ENCODE measurements at regions not wholly inside any gene's neighbourhood (a gene's known extent, or its start where the extent isn't known, plus 50 kb on each side); places are given as distances from the start of the nearest gene placed in this dataset.

- H3K27ac ChIP-seq (ENCODE audit: extremely low read depth, low read depth, low read length), result no peak overlapping the region
- no peak overlapping the region for H2AFZ ChIP-seq (ENCODE audit: low read depth, low read length)
- no TSS peak for BruUV-seq (replicated peaks)
- intact Hi-C loops (cut with micrococcal nuclease) (no loop called here), in situ Hi-C loops (cut with MboI) (no loop called here)
- no peaks in the 10 kb centered on the region for H3K4me1 ChIP-seq (replicated peaks in 1 of 2; ENCODE audit: control insufficient read depth in 2 of 2, insufficient read depth in 2 of 2, low read length in 2 of 2)
- ChIA-PET CTCF (ENCODE audit: low intra/inter-chr PET ratio) (no interaction called here), POLR2A (interaction anchor here (0.6 to 1.4 kb wide), 2 partner anchors 14 to 18 kb away, joined by 3 to 4 read pairs; no protein-coding TSS in a partner anchor)
- no peaks in the 10 kb centered on the region for H3K79me2 ChIP-seq (ENCODE audit: control insufficient read depth, insufficient read depth, low read length)
- H3K4me2 ChIP-seq (ENCODE audit: insufficient read depth, low read length), result no peak overlapping the region
- no peak overlapping the region for H3K9ac ChIP-seq (ENCODE audit: insufficient read depth in 1 of 2, low read depth in 2 of 2, low read length in 2 of 2)
- no peaks in the 10 kb centered on the region for H3K9me1 ChIP-seq (ENCODE audit: control insufficient read depth, insufficient read depth, low read length)
- FAIRE-seq (peak; percentile 40), ATAC-seq (peak; percentile 75), DNase-seq (ENCODE audit: extremely low read depth in 1 of 4, low spot score in 3 of 4) (peak in 1 of 4 experiments; percentile 18)
- no peaks in the 10 kb centered on the region for H4K20me1 ChIP-seq (replicated peaks; ENCODE audit: control insufficient read depth, insufficient read depth, low read length)
- H3K4me3 ChIP-seq, result no peak overlapping the region
- no peaks in the 10 kb centered on the region for H3K36me3 ChIP-seq (ENCODE audit: control insufficient read depth, insufficient read depth, low read length)
- 21% methylated on average over 5 of the region's 5 CpGs for WGBS (ENCODE audit: insufficient coverage, low coverage, missing lambda C conversion rate)
- no peaks in the 10 kb centered on the region for H3K9me3 ChIP-seq (replicated peaks; ENCODE audit: control insufficient read depth, insufficient read depth, low read depth, low read length)
- H3K27me3 ChIP-seq (ENCODE audit: control insufficient read depth in 2 of 2, insufficient read depth in 2 of 2, low read length in 2 of 2), result no peaks in the 10 kb centered on the region; a peak in 1 of 5 replicates
- no peak for TF ChIP-seq ELF1 (tag; IDR thresholded peaks at IDR 0.05)
- TF ChIP-seq GTF2F1 (IDR thresholded peaks at IDR 0.05; ENCODE audit: low read depth, low read length), result no peak
- no peak for TF ChIP-seq TAL1 (IDR thresholded peaks at IDR 0.05)
- no peak for TF ChIP-seq ZNF644 (tag; IDR thresholded peaks at IDR 0.05; ENCODE audit: low read depth)
- no peak for TF ChIP-seq CREBBP (IDR thresholded peaks at IDR 0.05; ENCODE audit: low read depth, low read length)
- peak; percentile 52; the same call in 1 of the 2 replicates for TF ChIP-seq C11orf30 (IDR thresholded peaks at IDR 0.05; ENCODE audit: low read depth)
- TF ChIP-seq FOXP4 (CRISPR knock-in tag; IDR thresholded peaks at IDR 0.05; ENCODE audit: borderline replicate concordance), result no peak
- TF ChIP-seq RREB1 (CRISPR knock-in tag; IDR thresholded peaks at IDR 0.05), result no peak
- no peak for TF ChIP-seq MED1 (CRISPR knock-in tag; IDR thresholded peaks at IDR 0.05; ENCODE audit: borderline replicate concordance)
- no peak for TF ChIP-seq RBM15 (IDR thresholded peaks at IDR 0.05; ENCODE audit: insufficient read depth, low read length)
- peak; percentile 52 for TF ChIP-seq NFE2 (IDR thresholded peaks at IDR 0.05; ENCODE audit: low read depth)
- TF ChIP-seq ATF3 (IDR thresholded peaks at IDR 0.05), result peak; percentile 56; the same call in 1 of the 2 replicates
- no peak for TF ChIP-seq ATF3 (CRISPR knock-in tag; conservative IDR thresholded peaks at IDR 0.05)
- no peak for TF ChIP-seq MCM7 (IDR thresholded peaks at IDR 0.05)
- no peak for TF ChIP-seq ZNF3 (CRISPR knock-in tag; IDR thresholded peaks at IDR 0.05)
These were observed 69.4 kb downstream of the RWDD4 start for GRCh38 chr4:183589461-183590099.
